ENCODE measurements at regions not wholly inside any gene's neighbourhood (a gene's known extent, or its start where the extent isn't known, plus 50 kb on each side); places are given as distances from the start of the nearest gene placed in this dataset.

- TF ChIP-seq CTCF (IDR thresholded peaks at IDR 0.05; ENCODE audit: low read depth, low read length): no peak
- no peak for DNase-seq (ENCODE audit: low read depth in 1 of 2, low spot score in 1 of 2)
- no peak overlapping the region for H3K27ac ChIP-seq
- H3K27me3 ChIP-seq: no peaks in the 10 kb centered on the region
- H3K36me3 ChIP-seq: no peaks in the 10 kb centered on the region
- no peak overlapping the region for H3K4me3 ChIP-seq
- H3K9me3 ChIP-seq (ENCODE audit: low read depth): no peaks in the 10 kb centered on the region
- H3K4me1 ChIP-seq (ENCODE audit: low read depth): no peaks in the 10 kb centered on the region
Observed at GRCh38 chr14:86363576-86363975, 833.6 kb downstream of the FLRT2 start.

- Histone ChIP-seq H3K27ac (no peak overlapping the region), H3K4me1 (ENCODE audit: low read depth) (no peaks in the 10 kb centered on the region), H3K9me3 (ENCODE audit: low read depth) (no peaks in the 10 kb centered on the region), H3K4me3 (no peak overlapping the region), H3K27me3 (no peaks in the 10 kb centered on the region), H3K36me3 (no peaks in the 10 kb centered on the region)
- TF ChIP-seq CTCF (IDR thresholded peaks at IDR 0.05; ENCODE audit: low read depth, low read length): no peak
- DNase-seq (ENCODE audit: low read depth in 1 of 2, low spot score in 1 of 2): no peak
Observed at GRCh38 chr14:86363047-86363446, 833.1 kb downstream of the FLRT2 start.

GRCh38 chr14:86357876-86358275 lies 827.9 kb downstream of the FLRT2 start:
- H3K4me3 ChIP-seq: no peak overlapping the region
- H3K27ac ChIP-seq: no peak overlapping the region
- DNase-seq (ENCODE audit: low read depth in 1 of 2, low spot score in 1 of 2): no peak
- H3K9me3 ChIP-seq (ENCODE audit: low read depth): no peaks in the 10 kb centered on the region
- TF ChIP-seq CTCF (IDR thresholded peaks at IDR 0.05; ENCODE audit: low read depth, low read length): no peak
- no peaks in the 10 kb centered on the region for H3K27me3 ChIP-seq
- H3K36me3 ChIP-seq: no peaks in the 10 kb centered on the region
- H3K4me1 ChIP-seq (ENCODE audit: low read depth): no peaks in the 10 kb centered on the region

- H3K9me3 ChIP-seq (ENCODE audit: low read depth): no peaks in the 10 kb centered on the region
- no peak for DNase-seq (ENCODE audit: low read depth in 1 of 2, low spot score in 1 of 2)
- H3K27ac ChIP-seq: no peak overlapping the region
- no peaks in the 10 kb centered on the region for H3K4me1 ChIP-seq (ENCODE audit: low read depth)
- no peaks in the 10 kb centered on the region for H3K36me3 ChIP-seq
- H3K27me3 ChIP-seq: no peaks in the 10 kb centered on the region
- no peak overlapping the region for H3K4me3 ChIP-seq
- no peak for TF ChIP-seq CTCF (IDR thresholded peaks at IDR 0.05; ENCODE audit: low read depth, low read length)
Observed at GRCh38 chr14:86357119-86357518, 827.2 kb downstream of the FLRT2 start.

- H3K36me3 ChIP-seq: no peaks in the 10 kb centered on the region
- no peak overlapping the region for H3K27ac ChIP-seq
- no peak for TF ChIP-seq CTCF (IDR thresholded peaks at IDR 0.05; ENCODE audit: low read depth, low read length)
- no peaks in the 10 kb centered on the region for H3K9me3 ChIP-seq (ENCODE audit: low read depth)
- no peak overlapping the region for H3K4me3 ChIP-seq
- no peaks in the 10 kb centered on the region for H3K4me1 ChIP-seq (ENCODE audit: low read depth)
- no peak for DNase-seq (ENCODE audit: low read depth in 1 of 2, low spot score in 1 of 2)
- no peaks in the 10 kb centered on the region for H3K27me3 ChIP-seq
Observed at GRCh38 chr14:86346818-86347384, 817.0 kb downstream of the FLRT2 start.

- no peak overlapping the region for H3K4me3 ChIP-seq
- no peaks in the 10 kb centered on the region for H3K4me1 ChIP-seq (ENCODE audit: low read depth)
- H3K27ac ChIP-seq: no peak overlapping the region
- H3K36me3 ChIP-seq: no peaks in the 10 kb centered on the region
- no peaks in the 10 kb centered on the region for H3K9me3 ChIP-seq (ENCODE audit: low read depth)
- no peak for DNase-seq (ENCODE audit: low read depth in 1 of 2, low spot score in 1 of 2)
- H3K27me3 ChIP-seq: no peaks in the 10 kb centered on the region
- no peak for TF ChIP-seq CTCF (IDR thresholded peaks at IDR 0.05; ENCODE audit: low read depth, low read length)
Observed at GRCh38 chr14:86334355-86334754, 804.4 kb downstream of the FLRT2 start.
